Mammary epithelial cell (primary cell): ENCODE measurements at regions not wholly inside any gene's neighbourhood (a gene's known extent, or its start where the extent isn't known, plus 50 kb on each side); places are given as distances from the start of the nearest gene placed in this dataset.

Experiments
- CTCF ChIP-seq, 2 donors: IDR thresholded peaks in 1 of 2; conservative IDR thresholded peaks in 1 of 2; 2 replicates each; pipeline ENCODE4 v1.5.1; 2011 to 2012; ENCODE audit warnings: inconsistent platforms in 2 of 2, low read length in 2 of 2, mild to moderate bottlenecking in 2 of 2, control low read depth in 1 of 2, low read depth in 1 of 2; ENCODE audit not compliant: insufficient read depth in 1 of 2; ENCODE audit errors: extremely low read depth in 1 of 2
- EZH2 ChIP-seq: IDR thresholded peaks from 2 replicates; pipeline ENCODE4 v1.6.1; 2012; ENCODE audit warnings: low read length, inconsistent platforms, borderline replicate concordance

GRCh38 chr19:31604493-31605040, 255.3 kb upstream of the TSHZ3 start:
- TF ChIP-seq CTCF (conservative IDR thresholded peaks at IDR 0.05 in 1 of 2, IDR thresholded peaks at IDR 0.05 in 1 of 2; ENCODE audit: extremely low read depth in 1 of 2, insufficient read depth in 1 of 2, low read depth in 1 of 2, low read length in 2 of 2) = no peak
- no peak for TF ChIP-seq EZH2
